Body of pancreas (tissue), 4 donors: ENCODE measurements at regions not wholly inside any gene's neighbourhood (a gene's known extent, or its start where the extent isn't known, plus 50 kb on each side); places are given as distances from the start of the nearest gene placed in this dataset.

ENCODE experiments used
- ATAC-seq: fragments of 150-250 bp; one replicate; pipeline ENCODE4 v1.9.1; 2016
- DNase-seq, 4 donors: peaks; one replicate each; pipeline ENCODE4 v3.0.0-alpha.2; 2019
- H3K27ac ChIP-seq, 4 donors: fragments of 200-600 bp; sonication (generic); 1 replicate in 3 of 4; 2 replicates in 1 of 4; pipeline versions ENCODE4 v1.5.1 to v1.6.1; 2016 to 2019; ENCODE audit warnings: mild to moderate bottlenecking in 1 of 4, mixed read lengths in 1 of 4, moderate library complexity in 1 of 4
- H3K27me3 ChIP-seq, 2 donors: fragments of 200-600 bp; sonication (generic); one replicate each; pipeline ENCODE4 v1.6.0; 2016; ENCODE audit warnings: mild to moderate bottlenecking in 1 of 2
- H3K36me3 ChIP-seq, 2 donors: fragments of 200-600 bp; sonication (generic); replicated peaks in 1 of 2; 2 replicates each; pipeline ENCODE4 v1.5.1; 2016; ENCODE audit warnings: low read depth in 2 of 2; ENCODE audit not compliant: insufficient read depth in 1 of 2
- H3K4me1 ChIP-seq: fragments of 200-600 bp; sonication (generic); one replicate; pipeline ENCODE4 v1.6.0; 2016
- H3K4me3 ChIP-seq, 2 donors: fragments of 200-600 bp; sonication (generic); 1 replicate in 1 of 2; 2 replicates in 1 of 2; pipeline ENCODE4 v1.5.1; 2016 to 2019
- H3K9me3 ChIP-seq, 3 donors: fragments of 200-600 bp; sonication (generic); 1 replicate in 2 of 3; 2 replicates in 1 of 3; pipeline ENCODE4 v1.5.1; 2016
- CTCF ChIP-seq, 7 experiments: fragments of 450-650 bp in 4 of 7; fragments of 200-600 bp in 3 of 7; sonication (generic) in 3 of 7; IDR thresholded peaks; one replicate each; pipeline ENCODE4 v1.5.1; 2016 to 2019; ENCODE audit warnings: antibody characterized with exemption in 7 of 7
- POLR2A ChIP-seq, 3 donors: fragments of 450-650 bp; IDR thresholded peaks; one replicate each; pipeline ENCODE4 v1.6.1; 2016; ENCODE audit warnings: antibody characterized with exemption in 3 of 3, mild to moderate bottlenecking in 2 of 3
- WGBS, 2 donors: methylation state at CpG; one replicate each; pipeline ENCODE4 v1.1.5; 2017; 5-methylcytosine and 5-hydroxymethylcytosine counted together
- intact Hi-C: fragments of 100-400 bp; cut with DNase I; formaldehyde crosslinking; loops from one replicate; pipeline ENCODE4 v1.15.1; 2023

- ATAC-seq = no peak
- DNase-seq = peak in 2 of 4 donors; percentile 13 to 39
- no peaks in the 10 kb centered on the region for H3K9me3 ChIP-seq
- 62 to 73% methylated on average over 3 of the region's 3 CpGs for WGBS, 2 donors
- intact Hi-C loops = no loop called here
- no peak overlapping the region for H3K4me3 ChIP-seq
- H3K36me3 ChIP-seq = no peaks in the 10 kb centered on the region
- no peaks in the 10 kb centered on the region for H3K4me1 ChIP-seq
- H3K27me3 ChIP-seq = no peaks in the 10 kb centered on the region
- H3K27ac ChIP-seq = no peak overlapping the region
- TF ChIP-seq POLR2A (IDR thresholded peaks at IDR 0.05) = no peak
- TF ChIP-seq CTCF (IDR thresholded peaks at IDR 0.05) = no peak
Observed at GRCh38 chr2:48126162-48126561, 188.3 kb upstream of the FOXN2 start.

- Histone ChIP-seq H3K36me3 (no peaks in the 10 kb centered on the region), H3K9me3 (no peaks in the 10 kb centered on the region), H3K4me3 (no peak overlapping the region), H3K27me3 (no peaks in the 10 kb centered on the region), H3K4me1 (no peaks in the 10 kb centered on the region), H3K27ac (no peak overlapping the region)
- WGBS, 2 donors = 51 to 56% methylated on average over 4 of the region's 4 CpGs
- intact Hi-C loops = no loop called here
- TF ChIP-seq CTCF (IDR thresholded peaks at IDR 0.05) (no peak), POLR2A (IDR thresholded peaks at IDR 0.05) (no peak)
- ATAC-seq = no peak
- DNase-seq = no peak
Observed at GRCh38 chr2:48127612-48128191, 186.8 kb upstream of the FOXN2 start.

- 52 to 68% methylated on average over 1 of the region's 1 CpG for WGBS, 2 donors
- Histone ChIP-seq H3K9me3 (no peaks in the 10 kb centered on the region), H3K27me3 (no peaks in the 10 kb centered on the region), H3K4me3 (no peak overlapping the region), H3K4me1 (no peaks in the 10 kb centered on the region), H3K27ac (no peak overlapping the region), H3K36me3 (no peaks in the 10 kb centered on the region)
- no peak for ATAC-seq
- intact Hi-C loops = no loop called here
- no peak for DNase-seq
- no peak for TF ChIP-seq CTCF (IDR thresholded peaks at IDR 0.05)
- no peak for TF ChIP-seq POLR2A (IDR thresholded peaks at IDR 0.05)
Observed at GRCh38 chr2:48129293-48129950, 185.1 kb upstream of the FOXN2 start.

GRCh38 chr2:48131539-48132270 lies 182.8 kb upstream of the FOXN2 start:
- peak in 1 of 4 donors; percentile 12 for DNase-seq
- Histone ChIP-seq H3K4me1 (no peaks in the 10 kb centered on the region), H3K4me3 (no peak overlapping the region), H3K27me3 (no peaks in the 10 kb centered on the region), H3K36me3 (no peaks in the 10 kb centered on the region), H3K9me3 (no peaks in the 10 kb centered on the region), H3K27ac (no peak overlapping the region)
- 43 to 46% methylated on average over 6 of the region's 6 CpGs for WGBS, 2 donors
- intact Hi-C loops = no loop called here
- no peak for TF ChIP-seq CTCF (IDR thresholded peaks at IDR 0.05)
- TF ChIP-seq POLR2A (IDR thresholded peaks at IDR 0.05) = no peak
- ATAC-seq = no peak
